Endodermal cell (in vitro differentiated cells): ENCODE measurements at regions not wholly inside any gene's neighbourhood (a gene's known extent, or its start where the extent isn't known, plus 50 kb on each side); places are given as distances from the start of the nearest gene placed in this dataset.

Experiments
- DNase-seq: peaks from one replicate; pipeline ENCODE4 v3.0.0-alpha.2; 2017
- H3K27ac ChIP-seq: 2 replicates; pipeline ENCODE4 v1.5.1; 2013; ENCODE audit warnings: mild to moderate bottlenecking, low read depth, low read length, moderate library complexity
- H3K27me3 ChIP-seq: 2 replicates; pipeline ENCODE4 v1.6.1; 2013; ENCODE audit warnings: mild to moderate bottlenecking, low read length, moderate library complexity; ENCODE audit not compliant: insufficient read depth, control insufficient read depth, poor library complexity, severe bottlenecking
- H3K36me3 ChIP-seq: 2 replicates; pipeline ENCODE4 v1.7.0; 2013; ENCODE audit warnings: mild to moderate bottlenecking, low read length, moderate library complexity; ENCODE audit not compliant: control insufficient read depth, insufficient read depth
- H3K4me1 ChIP-seq: one replicate; pipeline ENCODE4 v1.7.0; 2013; ENCODE audit warnings: low read length; ENCODE audit not compliant: control insufficient read depth, insufficient read depth
- H3K4me3 ChIP-seq: 2 replicates; pipeline ENCODE4 v1.5.1; 2013; ENCODE audit warnings: mild to moderate bottlenecking, low read length, moderate library complexity
- H3K9ac ChIP-seq: 2 replicates; pipeline ENCODE4 v1.6.1; 2013; ENCODE audit warnings: mild to moderate bottlenecking, low read length, moderate library complexity; ENCODE audit not compliant: poor library complexity, severe bottlenecking; ENCODE audit errors: extremely low read depth
- H3K9me3 ChIP-seq: 2 replicates; pipeline ENCODE4 v1.6.1; 2013; ENCODE audit warnings: mild to moderate bottlenecking, low read length, moderate library complexity; ENCODE audit not compliant: control insufficient read depth
- H3K27ac Mint-ChIP-seq: 2 replicates; pipeline ENCODE4 v1.8.0; 2020; ENCODE audit warnings: mixed read lengths
- H3K27me3 Mint-ChIP-seq: 2 replicates; pipeline ENCODE4 v1.8.0; 2021; ENCODE audit warnings: mild to moderate bottlenecking, mixed read lengths; ENCODE audit not compliant: insufficient read depth
- H3K36me3 Mint-ChIP-seq: 2 replicates; pipeline ENCODE4 v1.8.0; 2020; ENCODE audit warnings: low read depth, mixed read lengths
- H3K4me1 Mint-ChIP-seq: 2 replicates; pipeline ENCODE4 v1.8.0; 2020; ENCODE audit warnings: mixed read lengths
- H3K4me3 Mint-ChIP-seq: 2 replicates; pipeline ENCODE4 v1.8.0; 2020; ENCODE audit warnings: mild to moderate bottlenecking, moderate library complexity, mixed read lengths
- H3K9me3 Mint-ChIP-seq: 2 replicates; pipeline ENCODE4 v1.8.0; 2020; ENCODE audit warnings: mild to moderate bottlenecking, mixed read lengths
- CTCF ChIP-seq: fragments of 200-600 bp; sonication (generic); conservative IDR thresholded peaks from 2 replicates; pipeline ENCODE4 v1.5.0; 2021; ENCODE audit warnings: antibody characterized with exemption, mild to moderate bottlenecking
- WGBS, 2 experiments: methylation state at CpG; one replicate each; pipeline versions ENCODE4 v1.1.5 to v1.1.7; 2013; ENCODE audit warnings: missing lambda C conversion rate in 2 of 2, mixed read lengths in 1 of 2; ENCODE audit not compliant: insufficient coverage in 1 of 2, insufficient read length in 1 of 2; 5-methylcytosine and 5-hydroxymethylcytosine counted together

DNA sequence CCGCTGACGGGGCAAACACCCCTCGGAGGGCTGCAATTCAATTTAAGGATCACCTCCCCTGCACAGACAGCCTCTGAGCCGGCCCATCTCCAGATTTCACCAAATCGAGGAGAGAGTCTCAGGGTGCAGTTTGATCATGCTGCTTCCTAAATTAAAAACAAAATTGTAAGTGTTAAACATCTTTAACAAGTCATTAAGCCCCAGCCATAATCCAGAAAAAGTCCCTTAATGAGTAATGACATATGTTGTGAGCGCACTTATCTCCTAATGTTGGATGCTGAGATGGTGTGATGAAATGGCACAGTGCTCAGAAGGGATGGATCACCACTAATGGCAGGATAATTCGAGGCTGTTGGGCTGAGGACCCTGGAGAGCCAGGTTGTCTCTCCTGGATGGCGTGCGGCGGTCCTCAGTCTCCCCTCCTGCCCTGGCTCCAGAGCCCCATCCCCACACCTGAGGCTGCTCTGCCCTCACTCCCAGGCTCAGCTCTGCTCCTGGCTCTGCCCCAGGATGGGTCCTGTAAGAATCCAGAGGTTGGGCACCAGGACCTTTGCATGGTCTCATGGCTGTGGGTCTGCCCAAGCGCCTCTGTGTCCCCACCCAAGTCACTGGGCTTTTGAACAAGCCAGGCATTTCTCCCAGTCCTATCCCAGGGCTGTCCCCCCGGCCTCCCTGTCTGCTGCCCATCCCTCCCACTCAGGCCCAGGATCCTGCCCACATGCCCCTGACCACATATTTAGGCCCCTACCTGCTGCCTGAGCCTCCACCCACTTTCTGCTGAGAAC lies 224.4 kb upstream of the POU3F1 start:
- no peaks in the 10 kb centered on the region for H3K9me3 ChIP-seq
- no peak overlapping the region for H3K9ac ChIP-seq
- no peak for TF ChIP-seq CTCF
- peaks cover 16% of the 10 kb centered on the region for H3K27me3 ChIP-seq
- H3K4me1 ChIP-seq, result peaks cover 6% of the 10 kb centered on the region
- no peak overlapping the region for H3K4me3 ChIP-seq
- Mint-ChIP-seq H3K9me3 (no peaks in the 10 kb centered on the region), H3K27ac (peak overlapping the region; percentile 94), H3K4me3 (no peak overlapping the region), H3K27me3 (peaks cover 12% of the 10 kb centered on the region), H3K4me1 (peaks cover 21% of the 10 kb centered on the region), H3K36me3 (no peaks in the 10 kb centered on the region)
- no peaks in the 10 kb centered on the region for H3K36me3 ChIP-seq
- no peak overlapping the region for H3K27ac ChIP-seq
- WGBS, 2 experiments, result 46 to 65% methylated on average over 7 to 12 of the region's 12 CpGs
- DNase-seq, result no peak

DNA sequence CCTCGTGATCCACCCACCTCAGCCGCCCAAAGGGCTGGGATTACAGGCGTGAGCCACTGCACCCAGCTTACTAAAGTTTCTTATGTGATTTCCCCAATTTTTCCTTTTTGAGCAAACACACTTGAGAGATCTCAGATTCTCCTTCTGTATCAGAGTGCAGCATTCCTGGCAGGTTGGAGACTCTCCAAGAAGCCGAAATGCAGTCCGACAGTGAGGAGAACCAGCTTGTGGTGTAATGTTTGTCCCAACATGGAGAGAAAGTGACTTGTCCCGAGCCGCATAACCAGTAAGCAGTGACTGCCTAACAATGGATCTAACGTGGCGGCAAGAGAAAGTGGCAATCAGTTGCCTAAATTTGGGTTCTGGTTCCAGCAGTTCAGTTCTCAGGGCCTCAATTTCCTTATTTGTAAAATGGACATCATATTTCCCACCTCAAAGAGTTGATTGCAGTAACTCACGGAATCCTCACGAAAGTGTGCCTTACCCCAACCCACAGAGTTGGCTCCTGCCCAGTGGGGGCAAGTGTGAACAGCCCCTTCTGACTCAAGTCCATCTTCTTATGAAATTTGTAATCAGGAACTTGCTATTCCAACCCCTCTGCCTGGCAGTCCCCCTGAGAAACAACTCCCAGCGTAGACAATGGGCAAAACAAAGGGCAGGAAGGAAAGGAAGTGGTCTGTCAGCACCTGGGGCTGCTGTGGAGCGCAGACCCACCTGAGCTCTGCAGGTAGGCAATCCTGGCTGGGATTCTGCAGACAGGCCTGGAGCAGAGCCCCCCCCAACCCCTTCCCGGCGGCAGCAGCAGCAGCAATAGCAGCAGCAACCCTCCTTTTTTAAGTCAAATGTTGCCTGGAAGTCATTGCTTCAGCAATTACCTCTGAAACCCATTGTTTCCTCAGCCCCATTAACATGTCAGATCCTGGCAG lies 223.6 kb upstream of the POU3F1 start:
- 67 to 78% methylated on average over 12 to 15 of the region's 15 CpGs for WGBS, 2 experiments
- Mint-ChIP-seq H3K4me3 (no peak overlapping the region), H3K36me3 (no peaks in the 10 kb centered on the region), H3K27ac (peak overlapping the region; percentile 94), H3K4me1 (peaks cover 29% of the 10 kb centered on the region), H3K9me3 (no peaks in the 10 kb centered on the region), H3K27me3 (peaks cover 9% of the 10 kb centered on the region)
- no peak for TF ChIP-seq CTCF
- H3K9ac ChIP-seq, result no peak overlapping the region
- no peak overlapping the region for H3K27ac ChIP-seq
- H3K9me3 ChIP-seq, result no peaks in the 10 kb centered on the region
- H3K36me3 ChIP-seq, result no peaks in the 10 kb centered on the region
- H3K27me3 ChIP-seq, result peaks cover 16% of the 10 kb centered on the region
- H3K4me3 ChIP-seq, result no peak overlapping the region
- peaks cover 6% of the 10 kb centered on the region for H3K4me1 ChIP-seq
- peak; percentile 89 for DNase-seq

DNA sequence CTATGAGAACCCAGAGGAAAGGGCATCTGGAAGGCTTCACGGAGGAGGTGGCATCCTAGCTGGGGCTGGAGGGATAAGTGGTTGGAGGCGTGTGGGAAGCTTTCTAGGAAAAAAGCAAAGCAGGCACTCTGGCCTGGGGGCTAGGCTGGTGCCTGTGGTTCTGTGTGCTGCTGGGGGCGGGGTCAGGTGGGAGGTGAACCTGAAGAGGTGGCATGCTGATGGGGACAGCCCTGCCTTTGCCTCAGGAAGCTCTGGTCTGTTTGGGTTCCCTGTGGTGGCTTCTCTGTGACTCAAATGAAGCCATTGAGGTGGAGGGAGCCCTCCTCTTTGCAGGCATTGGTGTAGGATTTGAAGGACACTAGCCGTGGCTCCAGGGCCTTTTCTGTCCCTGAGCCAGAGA lies 221.6 kb upstream of the POU3F1 start:
- no peak overlapping the region for H3K9ac ChIP-seq
- Mint-ChIP-seq H3K27ac (no peak overlapping the region), H3K4me3 (no peak overlapping the region), H3K36me3 (no peaks in the 10 kb centered on the region), H3K9me3 (no peaks in the 10 kb centered on the region), H3K27me3 (peaks cover 7% of the 10 kb centered on the region), H3K4me1 (peaks cover 30% of the 10 kb centered on the region)
- peaks cover 10% of the 10 kb centered on the region for H3K27me3 ChIP-seq
- no peak overlapping the region for H3K27ac ChIP-seq
- DNase-seq, result peak; percentile 76
- no peak for TF ChIP-seq CTCF
- peaks cover 6% of the 10 kb centered on the region for H3K4me1 ChIP-seq
- H3K4me3 ChIP-seq, result no peak overlapping the region
- no peaks in the 10 kb centered on the region for H3K36me3 ChIP-seq
- H3K9me3 ChIP-seq, result no peaks in the 10 kb centered on the region
- 75 to 100% methylated on average over 1 to 4 of the region's 4 CpGs for WGBS, 2 experiments
